ENCODE measurements at regions not wholly inside any gene's neighbourhood (a gene's known extent, or its start where the extent isn't known, plus 50 kb on each side); places are given as distances from the start of the nearest gene placed in this dataset.

GRCh38 chr2:215816424-215816823, 196.9 kb downstream of the MREG start:
- TF ChIP-seq, protein P1, sequence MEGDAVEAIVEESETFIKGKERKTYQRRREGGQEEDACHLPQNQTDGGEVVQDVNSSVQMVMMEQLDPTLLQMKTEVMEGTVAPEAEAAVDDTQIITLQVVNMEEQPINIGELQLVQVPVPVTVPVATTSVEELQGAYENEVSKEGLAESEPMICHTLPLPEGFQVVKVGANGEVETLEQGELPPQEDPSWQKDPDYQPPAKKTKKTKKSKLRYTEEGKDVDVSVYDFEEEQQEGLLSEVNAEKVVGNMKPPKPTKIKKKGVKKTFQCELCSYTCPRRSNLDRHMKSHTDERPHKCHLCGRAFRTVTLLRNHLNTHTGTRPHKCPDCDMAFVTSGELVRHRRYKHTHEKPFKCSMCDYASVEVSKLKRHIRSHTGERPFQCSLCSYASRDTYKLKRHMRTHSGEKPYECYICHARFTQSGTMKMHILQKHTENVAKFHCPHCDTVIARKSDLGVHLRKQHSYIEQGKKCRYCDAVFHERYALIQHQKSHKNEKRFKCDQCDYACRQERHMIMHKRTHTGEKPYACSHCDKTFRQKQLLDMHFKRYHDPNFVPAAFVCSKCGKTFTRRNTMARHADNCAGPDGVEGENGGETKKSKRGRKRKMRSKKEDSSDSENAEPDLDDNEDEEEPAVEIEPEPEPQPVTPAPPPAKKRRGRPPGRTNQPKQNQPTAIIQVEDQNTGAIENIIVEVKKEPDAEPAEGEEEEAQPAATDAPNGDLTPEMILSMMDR (conservative IDR thresholded peaks at IDR 0.05; ENCODE audit: low read length) = no peak
- TF ChIP-seq EZH2phosphoT487 (IDR thresholded peaks at IDR 0.05; ENCODE audit: borderline replicate concordance) = no peak
